IPS-18a (cell line): ENCODE measurements at regions not wholly inside any gene's neighbourhood (a gene's known extent, or its start where the extent isn't known, plus 50 kb on each side); places are given as distances from the start of the nearest gene placed in this dataset.
"Not testable (repeated sequence)": the region's sequence is repeated elsewhere in the genome, so short reads cannot be mapped to it uniquely, and the experiment has no call there.

ENCODE experiments used
- H3K27ac ChIP-seq: one replicate; pipeline ENCODE4 v1.5.1; 2013; ENCODE audit warnings: low read length
- H3K27me3 ChIP-seq: one replicate; pipeline ENCODE4 v1.6.1; 2013; ENCODE audit warnings: mild to moderate bottlenecking, low read length; ENCODE audit not compliant: control insufficient read depth, insufficient read depth
- H3K36me3 ChIP-seq: one replicate; pipeline ENCODE4 v1.6.1; 2013; ENCODE audit warnings: low read depth, low read length; ENCODE audit not compliant: control insufficient read depth
- H3K4me1 ChIP-seq: one replicate; pipeline ENCODE4 v1.6.1; 2013; ENCODE audit warnings: low read depth, low read length; ENCODE audit not compliant: control insufficient read depth
- H3K4me3 ChIP-seq: one replicate; pipeline ENCODE4 v1.5.1; 2013; ENCODE audit warnings: low read length
- H3K9ac ChIP-seq: one replicate; pipeline ENCODE4 v1.6.1; 2013; ENCODE audit warnings: mild to moderate bottlenecking, low read length, moderate library complexity
- H3K9me3 ChIP-seq: one replicate; pipeline ENCODE4 v1.6.1; 2013; ENCODE audit warnings: low read depth, low read length; ENCODE audit not compliant: control insufficient read depth

DNA sequence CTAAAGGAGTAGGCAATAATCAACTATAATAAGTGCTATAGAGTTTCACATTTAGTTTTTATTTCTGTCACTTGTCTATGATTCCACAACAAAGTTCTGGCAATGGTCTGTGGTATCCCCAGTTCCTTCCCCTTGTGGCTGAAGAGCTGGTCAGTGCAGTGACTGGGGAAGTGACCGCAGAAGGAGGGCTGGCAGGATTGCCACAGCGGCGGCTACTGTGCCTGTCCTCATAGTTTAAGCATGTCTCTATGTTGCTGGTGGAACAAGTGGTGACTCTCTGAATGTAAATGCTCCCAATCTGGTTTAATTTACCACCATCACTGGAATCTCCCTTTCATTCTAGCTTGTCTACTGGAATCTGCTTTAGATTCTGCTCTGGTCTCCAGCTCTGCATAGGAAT, 170.6 kb upstream of the GK2 start:
- Histone ChIP-seq H3K36me3 (no peaks in the 10 kb centered on the region), H3K27me3 (no peaks in the 10 kb centered on the region), H3K9me3 (no peaks in the 10 kb centered on the region), H3K9ac (no peak overlapping the region), H3K27ac (no peak overlapping the region), H3K4me3 (no peak overlapping the region), H3K4me1 (no peaks in the 10 kb centered on the region)

DNA sequence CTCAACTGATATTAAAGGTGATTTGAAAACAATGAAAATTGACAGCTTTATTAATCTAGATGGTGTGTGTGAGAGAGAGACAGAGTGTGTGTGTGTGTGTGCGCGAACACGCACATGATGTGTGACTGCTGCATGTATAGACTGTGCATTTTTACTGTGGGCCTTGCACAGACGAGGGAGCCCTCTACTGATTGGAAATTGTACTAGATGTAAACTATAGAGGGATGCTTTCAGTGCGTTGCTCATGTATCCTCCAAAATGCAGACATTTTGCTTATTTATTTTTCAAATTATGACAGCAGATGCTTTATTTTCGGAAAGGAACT, 168.4 kb upstream of the GK2 start:
- Histone ChIP-seq H3K9me3 (no peaks in the 10 kb centered on the region), H3K36me3 (no peaks in the 10 kb centered on the region), H3K9ac (no peak overlapping the region), H3K4me1 (no peaks in the 10 kb centered on the region), H3K27me3 (no peaks in the 10 kb centered on the region), H3K27ac (no peak overlapping the region), H3K4me3 (no peak overlapping the region)

DNA sequence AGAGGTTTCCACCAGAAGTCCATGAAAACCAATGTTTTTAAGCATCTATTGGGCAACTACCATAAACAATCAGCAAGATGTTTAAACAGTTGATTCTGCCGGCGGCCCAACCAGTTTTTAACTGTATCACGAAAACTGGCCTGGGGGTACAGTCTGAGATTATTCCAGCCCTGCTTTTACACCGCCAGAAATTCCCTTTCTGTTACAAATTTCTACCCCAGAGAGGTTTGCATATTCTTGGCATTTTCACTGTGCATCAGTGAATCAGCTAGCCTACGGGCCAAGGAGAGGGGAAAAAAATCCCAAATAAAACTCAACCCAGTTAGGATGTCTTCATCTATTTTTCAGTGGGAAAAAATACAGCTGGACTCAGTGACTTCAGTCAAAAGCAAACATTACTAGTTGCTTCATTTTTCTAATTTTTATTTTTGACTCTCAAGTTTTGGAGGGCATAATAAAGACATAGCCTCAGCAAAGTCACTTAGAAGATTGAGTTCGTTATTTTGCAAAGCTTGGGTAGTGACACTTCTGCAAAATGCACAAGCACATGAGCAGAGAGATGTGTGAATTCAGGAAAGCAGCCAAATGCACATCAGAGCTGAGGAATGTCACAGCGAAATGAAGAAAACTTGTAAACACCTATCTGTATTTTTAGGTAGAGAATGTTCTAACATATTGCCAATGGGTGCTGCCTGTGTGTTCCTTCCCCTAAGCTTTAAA, 167.8 kb upstream of the GK2 start:
- Histone ChIP-seq H3K9me3 (no peaks in the 10 kb centered on the region), H3K4me3 (no peak overlapping the region)

DNA sequence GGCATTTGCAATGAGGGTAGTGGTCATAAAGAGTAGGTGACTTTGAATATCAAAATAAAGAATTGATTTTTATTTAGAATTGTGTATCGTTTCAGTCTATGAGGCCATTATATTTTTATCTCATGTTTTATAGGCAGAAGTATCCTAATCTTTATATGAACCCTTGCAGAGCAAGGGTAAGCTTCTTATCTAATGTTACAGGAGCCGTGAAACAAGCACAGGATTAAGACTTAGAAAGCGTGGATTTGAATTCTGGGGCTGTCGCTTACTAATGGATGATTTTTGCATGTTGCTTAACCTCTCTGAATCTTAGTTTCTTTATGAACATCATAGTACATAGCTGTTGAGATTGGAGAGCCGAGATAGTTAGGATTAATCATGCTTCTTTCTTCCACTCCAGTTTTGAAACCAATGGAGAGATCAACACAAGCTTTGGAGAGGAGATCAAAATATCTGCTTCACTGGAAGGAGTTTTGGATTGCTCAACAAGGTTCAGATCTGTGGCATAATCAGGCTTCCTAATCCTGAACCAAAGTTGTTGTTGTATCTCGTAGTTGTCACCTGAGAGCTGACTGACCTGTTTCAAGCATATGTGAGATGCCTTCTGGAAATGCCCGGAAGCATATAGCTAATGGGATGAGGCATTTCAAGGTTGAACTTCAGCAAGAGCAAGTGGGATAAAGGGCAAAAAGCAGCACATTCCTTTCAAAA, 166.9 kb upstream of the GK2 start:
- Histone ChIP-seq H3K27ac (no peak overlapping the region), H3K9me3 (no peaks in the 10 kb centered on the region), H3K36me3 (no peaks in the 10 kb centered on the region), H3K27me3 (no peaks in the 10 kb centered on the region), H3K9ac (no peak overlapping the region), H3K4me1 (no peaks in the 10 kb centered on the region), H3K4me3 (no peak overlapping the region)

More for the DNA sequence above, 167.8 kb upstream of the GK2 start:
- no peaks in the 10 kb centered on the region for H3K4me1 ChIP-seq
- no peaks in the 10 kb centered on the region for H3K27me3 ChIP-seq
- H3K9ac ChIP-seq = no peak overlapping the region
- H3K27ac ChIP-seq = no peak overlapping the region
- no peaks in the 10 kb centered on the region for H3K36me3 ChIP-seq

DNA sequence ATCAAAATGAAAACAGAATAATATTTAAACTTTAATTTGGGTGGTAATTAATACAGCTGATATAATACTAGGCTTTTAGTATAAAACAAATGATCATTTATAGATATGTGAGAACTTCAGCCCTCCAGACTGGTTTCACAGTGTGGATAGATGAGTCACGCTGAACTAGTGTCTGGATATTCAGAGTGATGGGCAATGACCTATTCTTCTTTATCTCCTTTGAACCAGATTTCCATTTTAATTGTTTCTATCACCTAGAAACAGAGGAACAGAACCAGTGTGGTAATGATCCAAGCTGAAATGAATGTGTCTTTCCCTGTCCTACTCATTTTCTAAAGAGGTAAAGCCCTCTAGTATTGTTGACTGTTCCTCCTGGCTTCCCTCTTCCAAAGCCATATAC, 155.2 kb upstream of the GK2 start:
- no peaks in the 10 kb centered on the region for H3K4me1 ChIP-seq
- no peaks in the 10 kb centered on the region for H3K9me3 ChIP-seq
- no peak overlapping the region for H3K9ac ChIP-seq
- no peak overlapping the region for H3K4me3 ChIP-seq
- H3K36me3 ChIP-seq = no peaks in the 10 kb centered on the region
- H3K27me3 ChIP-seq = no peaks in the 10 kb centered on the region
- no peak overlapping the region for H3K27ac ChIP-seq

DNA sequence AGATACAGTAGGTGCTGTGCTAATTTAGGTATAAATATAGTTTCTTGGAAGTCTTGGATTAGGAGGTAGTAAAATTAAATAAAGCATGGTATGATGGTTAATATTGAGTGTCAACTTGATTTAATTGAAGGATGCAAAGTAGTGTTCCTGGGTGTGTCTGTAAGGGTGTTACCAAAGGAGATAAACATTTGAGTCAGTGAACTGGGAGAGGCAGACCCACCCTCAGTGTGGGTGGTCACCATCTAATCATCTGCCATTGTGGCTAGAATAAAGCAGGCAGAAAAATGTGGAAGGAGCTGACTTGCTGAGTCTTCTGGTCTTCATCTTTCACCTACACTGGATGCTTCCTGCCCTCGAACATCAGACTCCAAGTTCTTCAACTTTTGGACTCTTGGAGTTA, 153.7 kb upstream of the GK2 start:
- H3K4me1 ChIP-seq = no peaks in the 10 kb centered on the region
- H3K27ac ChIP-seq = no peak overlapping the region
- H3K4me3 ChIP-seq = no peak overlapping the region
- H3K9me3 ChIP-seq = no peaks in the 10 kb centered on the region
- no peaks in the 10 kb centered on the region for H3K27me3 ChIP-seq
- H3K9ac ChIP-seq = no peak overlapping the region
- no peaks in the 10 kb centered on the region for H3K36me3 ChIP-seq

DNA sequence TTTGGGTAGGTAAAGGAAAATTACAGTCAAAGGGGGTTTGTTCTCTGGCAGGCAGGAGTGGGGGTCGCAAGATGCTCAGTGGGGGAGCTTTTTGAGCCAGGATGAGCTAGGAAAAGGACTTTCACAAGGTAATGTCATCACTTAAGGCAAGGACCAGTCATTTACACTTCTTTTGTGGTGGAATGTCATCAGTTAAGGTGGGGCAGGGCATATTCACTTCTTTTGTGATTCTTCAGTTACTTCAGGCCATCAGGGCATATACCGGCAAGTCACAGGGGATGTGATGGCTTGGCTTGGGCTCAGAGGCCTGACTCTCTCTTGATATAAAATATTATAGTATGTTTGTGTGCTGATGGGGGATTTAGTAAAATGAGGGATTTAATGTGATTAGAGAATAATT, 151.4 kb upstream of the GK2 start:
- H3K4me1 ChIP-seq, H3K9me3 ChIP-seq, H3K9ac ChIP-seq, H3K4me3 ChIP-seq, H3K27ac ChIP-seq, H3K36me3 ChIP-seq, H3K27me3 ChIP-seq: not testable (repeated sequence)

DNA sequence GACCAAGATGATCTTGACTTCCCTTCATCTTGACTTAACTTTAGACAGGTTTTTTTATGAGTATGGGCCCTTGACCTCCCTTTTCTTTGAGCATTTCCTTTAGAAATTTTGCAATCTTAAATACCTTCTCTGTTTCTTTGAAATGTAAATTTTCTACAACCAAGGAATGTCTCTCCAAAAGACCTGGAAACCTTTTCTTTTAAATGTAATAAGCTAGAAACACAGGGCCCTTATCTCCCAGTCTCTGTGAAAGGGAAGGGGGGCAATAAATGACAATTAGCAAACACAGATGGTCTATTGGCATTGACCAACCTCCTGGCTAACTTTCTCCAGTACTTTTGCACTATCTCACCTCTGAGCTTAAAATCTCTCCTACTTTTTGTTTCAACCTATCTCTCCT, 144.3 kb upstream of the GK2 start:
- H3K9me3 ChIP-seq = no peaks in the 10 kb centered on the region
- no peaks in the 10 kb centered on the region for H3K27me3 ChIP-seq
- H3K36me3 ChIP-seq = no peaks in the 10 kb centered on the region
- peaks cover 10% of the 10 kb centered on the region for H3K4me1 ChIP-seq
- no peak overlapping the region for H3K9ac ChIP-seq
- H3K27ac ChIP-seq = no peak overlapping the region
- no peak overlapping the region for H3K4me3 ChIP-seq

DNA sequence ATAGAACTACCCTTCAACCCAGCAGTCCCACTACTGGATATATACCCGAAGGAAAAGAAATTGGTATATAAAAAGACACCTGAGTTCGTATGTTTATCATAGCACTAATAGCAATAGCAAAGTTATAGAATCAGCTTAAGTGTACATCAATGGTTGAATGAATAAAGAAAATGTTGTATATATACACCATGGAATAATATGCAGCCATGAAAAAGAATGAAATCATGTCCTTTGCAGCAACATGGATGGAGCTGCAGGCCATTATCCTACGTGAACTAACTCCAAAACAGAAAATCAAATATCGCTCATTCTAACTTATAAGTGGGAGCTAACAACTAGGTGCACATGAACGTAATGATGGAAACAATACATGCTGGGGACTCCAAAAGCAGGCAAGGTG, 143.5 kb upstream of the GK2 start:
- no peaks in the 10 kb centered on the region for H3K36me3 ChIP-seq
- H3K9ac ChIP-seq = no peak overlapping the region
- no peak overlapping the region for H3K27ac ChIP-seq
- no peaks in the 10 kb centered on the region for H3K27me3 ChIP-seq
- no peak overlapping the region for H3K4me3 ChIP-seq
- H3K4me1 ChIP-seq = peaks cover 10% of the 10 kb centered on the region
- no peaks in the 10 kb centered on the region for H3K9me3 ChIP-seq

DNA sequence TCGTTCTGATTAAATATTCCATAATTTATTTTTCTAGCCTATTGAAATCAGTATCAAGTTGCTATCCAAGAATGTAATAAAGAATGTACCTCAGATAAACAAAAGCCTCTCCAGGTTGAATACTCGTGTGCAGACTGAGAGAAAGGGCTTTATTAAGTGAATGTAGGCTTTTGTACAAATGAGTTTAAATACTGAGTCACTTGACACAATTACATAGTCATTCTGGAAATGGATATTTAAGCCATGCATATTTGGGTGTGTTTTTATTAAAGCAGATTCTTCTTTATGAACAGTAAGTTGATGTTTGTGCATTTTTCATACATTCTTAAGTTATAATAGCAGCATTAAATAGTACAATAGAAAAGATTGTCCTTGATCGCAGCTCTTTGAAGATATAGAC, 139.8 kb upstream of the GK2 start:
- no peak overlapping the region for H3K27ac ChIP-seq
- H3K9me3 ChIP-seq = no peaks in the 10 kb centered on the region
- H3K4me1 ChIP-seq = peaks cover 7% of the 10 kb centered on the region
- H3K9ac ChIP-seq = no peak overlapping the region
- H3K36me3 ChIP-seq = no peaks in the 10 kb centered on the region
- H3K27me3 ChIP-seq = no peaks in the 10 kb centered on the region
- H3K4me3 ChIP-seq = no peak overlapping the region

DNA sequence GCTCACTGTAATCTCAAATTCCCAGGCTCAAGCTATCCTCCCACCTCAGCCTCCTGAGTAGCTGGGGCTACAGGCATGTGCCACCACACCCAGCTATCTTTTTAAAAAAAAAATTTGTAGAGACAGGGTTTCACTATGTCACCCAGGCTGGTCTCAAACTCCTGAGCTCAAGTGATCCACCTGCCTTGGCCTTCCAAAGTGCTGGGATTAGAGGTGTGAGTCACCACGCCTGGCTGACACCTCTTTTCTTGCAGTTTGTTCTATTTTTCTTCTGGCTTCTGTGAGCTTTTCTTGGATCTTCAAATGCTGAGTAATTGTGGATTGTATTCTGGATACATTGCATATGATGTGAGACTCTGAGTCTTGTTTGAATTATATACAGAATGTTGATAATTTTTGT, 137.3 kb upstream of the GK2 start:
- not testable (repeated sequence) for H3K27ac ChIP-seq, H3K36me3 ChIP-seq, H3K9me3 ChIP-seq

DNA sequence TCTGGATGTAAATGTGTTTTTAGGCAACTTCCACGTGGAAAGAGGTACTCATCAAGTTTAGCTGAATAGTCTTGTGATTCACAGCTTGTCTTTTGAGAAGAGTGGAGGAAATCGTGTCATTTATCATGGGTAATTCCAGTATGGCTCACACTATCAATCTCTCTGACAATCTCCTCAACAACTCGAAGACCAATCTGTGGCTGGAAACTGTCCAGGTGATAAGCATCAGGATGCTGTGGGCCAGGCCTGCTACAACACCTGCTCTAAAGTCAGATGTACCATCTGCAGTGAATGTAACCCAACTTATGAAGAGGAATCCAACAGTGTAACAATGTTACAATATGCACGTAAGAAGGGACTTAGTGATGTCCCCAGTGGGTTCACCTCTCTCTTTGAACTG, 132.1 kb upstream of the GK2 start:
- H3K27me3 ChIP-seq = no peaks in the 10 kb centered on the region
- H3K9me3 ChIP-seq = no peaks in the 10 kb centered on the region
- no peak overlapping the region for H3K27ac ChIP-seq
- H3K9ac ChIP-seq = no peak overlapping the region
- H3K4me1 ChIP-seq = no peaks in the 10 kb centered on the region
- no peak overlapping the region for H3K4me3 ChIP-seq
- H3K36me3 ChIP-seq = no peaks in the 10 kb centered on the region

More for the DNA sequence above, 137.3 kb upstream of the GK2 start:
- not testable (repeated sequence) for H3K4me3 ChIP-seq, H3K27me3 ChIP-seq, H3K9ac ChIP-seq, H3K4me1 ChIP-seq
